Activated naive CD8-positive, alpha-beta T cell treated with anti-CD3 and anti-CD28 coated beads, Interleukin-2, amount 10 ng/mL, durations not matched to agents 7 days and 5 days (primary cell): ENCODE measurements at regions not wholly inside any gene's neighbourhood (a gene's known extent, or its start where the extent isn't known, plus 50 kb on each side); places are given as distances from the start of the nearest gene placed in this dataset.

Experiments
- ATAC-seq: fragments of 150-1000 bp; cut with Tn5 transposase; one replicate; pipeline ENCODE4 v1.10.0; 2021; ENCODE audit warnings: low read depth, moderate library complexity
- POLR2A ChIA-PET: fragments of 350-600 bp; sonication (Branson Sonifier 250); formaldehyde crosslinking; loops from one replicate; lab custom pipeline; 2021; ENCODE audit warnings: antibody characterized with exemption; lab: Charles Lee
- DNase-seq: peaks from one replicate; pipeline ENCODE4 v3.0.0; 2021
- H3K27ac Mint-ChIP-seq: one replicate; pipeline ENCODE4 v1.8.0; 2022; ENCODE audit warnings: mild to moderate bottlenecking, mixed read lengths
- H3K27me3 Mint-ChIP-seq: one replicate; pipeline ENCODE4 v1.8.0; 2022; ENCODE audit warnings: mild to moderate bottlenecking, moderate library complexity, mixed read lengths
- H3K36me3 Mint-ChIP-seq: one replicate; pipeline ENCODE4 v1.8.0; 2021; ENCODE audit warnings: mild to moderate bottlenecking, mixed read lengths
- H3K4me1 Mint-ChIP-seq: one replicate; pipeline ENCODE4 v1.8.0; 2021; ENCODE audit warnings: mixed read lengths
- H3K4me3 Mint-ChIP-seq: one replicate; pipeline ENCODE4 v1.8.0; 2022; ENCODE audit warnings: mild to moderate bottlenecking, moderate library complexity, mixed read lengths
- H3K9me3 Mint-ChIP-seq: one replicate; pipeline ENCODE4 v1.8.0; 2021; ENCODE audit warnings: mixed read lengths

DNA sequence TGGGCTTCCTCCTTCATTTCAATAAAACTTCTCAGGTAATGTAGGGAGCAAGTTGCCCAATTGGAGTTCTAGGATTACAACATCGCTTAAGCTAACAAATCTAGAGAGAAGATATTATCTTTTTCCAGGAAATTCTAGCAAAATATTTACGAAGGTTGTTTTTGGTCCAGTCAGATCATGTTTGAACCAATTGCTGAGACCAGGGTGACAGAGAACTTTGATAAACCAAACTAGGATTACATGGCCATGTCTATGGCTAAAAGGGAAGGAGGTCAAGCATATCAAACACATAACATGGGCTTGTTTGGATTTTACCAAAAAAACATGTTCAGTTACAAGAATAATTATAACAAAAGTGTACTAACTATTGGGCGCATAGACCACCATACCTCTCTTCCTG is 442.4 kb upstream of the SGCG start:
- POLR2A ChIA-PET: no interaction called here
- H3K9me3 Mint-ChIP-seq: no peaks in the 10 kb centered on the region
- no peaks in the 10 kb centered on the region for H3K4me1 Mint-ChIP-seq
- no peak overlapping the region for H3K4me3 Mint-ChIP-seq
- no peak overlapping the region for H3K27ac Mint-ChIP-seq
- no peaks in the 10 kb centered on the region for H3K36me3 Mint-ChIP-seq
- DNase-seq: no peak
- peaks cover 6% of the 10 kb centered on the region for H3K27me3 Mint-ChIP-seq
- ATAC-seq: no peak

DNA sequence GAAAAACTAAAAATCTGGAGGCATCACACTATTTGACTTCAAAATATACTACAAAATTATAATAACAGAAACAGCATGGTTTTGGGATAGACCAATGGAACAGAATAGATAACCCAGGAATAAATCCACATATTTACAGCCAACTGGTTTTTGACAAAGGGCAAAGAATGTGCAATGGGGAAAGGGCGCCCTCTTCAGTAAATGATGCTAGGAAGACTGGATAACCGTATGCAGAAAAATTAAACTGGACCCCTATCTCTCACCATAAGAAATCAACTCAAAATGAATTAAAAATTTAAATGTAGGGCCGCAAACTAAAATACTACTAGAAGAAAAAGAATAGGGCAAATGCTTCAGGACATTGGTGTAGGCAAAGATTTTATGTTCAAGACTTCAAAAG is 440.5 kb upstream of the SGCG start:
- Mint-ChIP-seq H3K4me3 (no peak overlapping the region), H3K27me3 (no peaks in the 10 kb centered on the region), H3K4me1 (no peaks in the 10 kb centered on the region), H3K27ac (no peak overlapping the region), H3K9me3 (no peaks in the 10 kb centered on the region), H3K36me3 (no peaks in the 10 kb centered on the region)
- POLR2A ChIA-PET: no interaction called here
- no peak for DNase-seq
- ATAC-seq: no peak

DNA sequence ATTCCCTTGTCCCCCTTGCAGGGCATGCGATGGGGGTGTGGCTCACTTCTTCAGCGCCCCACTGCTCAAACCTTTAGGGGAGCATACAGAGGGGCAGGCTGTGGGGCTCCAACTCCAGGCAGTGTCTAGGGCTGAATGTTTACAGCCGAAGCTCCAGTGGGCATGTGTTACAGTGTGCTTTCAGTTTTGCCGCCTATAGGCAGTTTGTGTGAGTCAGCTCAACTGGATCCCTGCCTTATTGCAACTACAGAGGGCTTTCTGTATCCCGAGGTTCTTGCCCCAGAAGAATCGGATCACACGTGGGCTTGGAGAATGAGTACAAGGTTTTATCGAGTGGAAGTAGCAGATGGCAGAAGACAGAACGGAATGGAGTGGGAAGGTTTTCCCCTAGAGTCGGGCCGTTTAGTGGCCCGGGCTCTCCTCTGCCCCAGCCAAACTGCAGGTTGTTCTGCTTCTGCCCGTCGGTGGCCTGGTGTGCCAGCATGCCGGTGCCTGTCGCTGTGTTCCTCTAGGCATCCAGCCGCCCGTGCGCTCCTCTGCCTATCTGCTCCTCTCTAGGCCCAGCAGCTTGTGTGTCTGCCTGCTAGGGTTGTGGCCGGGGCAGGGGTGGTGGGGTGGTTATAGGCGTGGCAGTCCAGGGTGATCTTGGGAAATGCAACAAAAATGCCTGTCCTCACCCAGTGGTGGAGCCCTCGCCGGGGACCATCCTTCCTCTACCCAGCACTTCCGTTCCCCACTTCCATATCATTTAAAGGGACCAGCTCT is 435.9 kb upstream of the SGCG start:
- Mint-ChIP-seq H3K4me3 (no peak overlapping the region), H3K9me3 (no peaks in the 10 kb centered on the region), H3K4me1 (no peaks in the 10 kb centered on the region), H3K36me3 (no peaks in the 10 kb centered on the region), H3K27ac (no peak overlapping the region), H3K27me3 (no peaks in the 10 kb centered on the region)
- ATAC-seq (no peak), DNase-seq (no peak)
- POLR2A ChIA-PET: interaction anchor here (0.7 kb wide), 1 partner anchor 10 kb away, joined by 3 read pairs; no protein-coding TSS in a partner anchor

DNA sequence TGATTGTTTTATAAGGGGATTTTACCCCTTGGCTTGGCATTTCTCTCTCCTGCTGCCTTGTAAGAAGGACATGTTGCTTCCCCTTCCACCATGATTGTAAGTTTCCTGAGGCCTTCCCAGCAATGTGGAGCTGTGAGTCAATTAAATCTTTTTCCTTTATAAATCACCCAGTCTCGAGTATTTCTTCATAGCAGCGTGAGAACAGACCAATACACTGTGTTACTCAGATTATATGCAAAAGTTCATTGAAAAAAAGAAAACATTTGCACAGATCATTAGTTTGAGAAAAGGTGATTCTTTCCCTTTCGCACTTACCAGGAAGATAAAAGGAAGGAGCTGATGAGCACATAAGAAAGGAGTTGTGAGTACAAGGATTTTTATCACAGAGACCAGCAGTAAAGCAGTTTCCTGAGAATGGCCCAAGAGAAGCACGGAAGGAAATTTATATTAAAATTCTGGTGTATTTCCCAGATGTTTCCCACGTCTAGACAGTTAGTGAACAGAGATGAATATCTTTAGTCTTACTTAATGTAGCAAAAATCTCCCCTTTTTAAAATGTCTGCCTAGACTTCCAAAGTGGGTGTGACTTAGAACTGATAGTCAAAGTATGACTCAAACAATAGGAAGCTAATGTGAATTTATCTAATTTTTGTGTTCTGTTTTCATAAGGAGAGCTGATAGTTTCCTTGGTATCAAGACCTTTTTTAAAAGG is 431.8 kb upstream of the SGCG start:
- Mint-ChIP-seq H3K27ac (no peak overlapping the region), H3K4me1 (no peaks in the 10 kb centered on the region), H3K36me3 (no peaks in the 10 kb centered on the region), H3K9me3 (no peaks in the 10 kb centered on the region), H3K4me3 (no peak overlapping the region), H3K27me3 (peaks cover 1% of the 10 kb centered on the region)
- POLR2A ChIA-PET: no interaction called here
- no peak for ATAC-seq
- DNase-seq: no peak

DNA sequence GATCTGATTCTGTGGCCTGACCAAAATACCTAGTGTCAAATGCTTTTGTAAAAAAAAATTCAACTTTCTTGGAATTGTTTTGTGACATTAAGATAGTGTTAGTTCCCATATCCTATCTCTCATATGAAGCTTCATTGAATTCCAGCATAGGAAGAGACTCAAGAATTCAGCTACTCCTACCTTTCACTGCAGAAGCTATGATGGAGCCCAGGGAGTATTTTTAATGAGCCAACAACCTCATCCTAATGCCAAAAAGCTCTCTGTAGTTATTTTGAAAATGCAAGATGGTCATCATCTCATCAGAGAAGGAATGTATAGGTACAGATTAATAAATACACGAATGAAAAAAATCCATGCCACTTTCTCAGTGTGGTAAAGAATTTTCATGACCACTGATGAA is 431.2 kb upstream of the SGCG start:
- H3K4me1 Mint-ChIP-seq: no peaks in the 10 kb centered on the region
- no peaks in the 10 kb centered on the region for H3K36me3 Mint-ChIP-seq
- peaks cover 1% of the 10 kb centered on the region for H3K27me3 Mint-ChIP-seq
- no peaks in the 10 kb centered on the region for H3K9me3 Mint-ChIP-seq
- ATAC-seq (no peak), DNase-seq (no peak)
- no peak overlapping the region for H3K4me3 Mint-ChIP-seq
- POLR2A ChIA-PET: no interaction called here
- H3K27ac Mint-ChIP-seq: no peak overlapping the region

DNA sequence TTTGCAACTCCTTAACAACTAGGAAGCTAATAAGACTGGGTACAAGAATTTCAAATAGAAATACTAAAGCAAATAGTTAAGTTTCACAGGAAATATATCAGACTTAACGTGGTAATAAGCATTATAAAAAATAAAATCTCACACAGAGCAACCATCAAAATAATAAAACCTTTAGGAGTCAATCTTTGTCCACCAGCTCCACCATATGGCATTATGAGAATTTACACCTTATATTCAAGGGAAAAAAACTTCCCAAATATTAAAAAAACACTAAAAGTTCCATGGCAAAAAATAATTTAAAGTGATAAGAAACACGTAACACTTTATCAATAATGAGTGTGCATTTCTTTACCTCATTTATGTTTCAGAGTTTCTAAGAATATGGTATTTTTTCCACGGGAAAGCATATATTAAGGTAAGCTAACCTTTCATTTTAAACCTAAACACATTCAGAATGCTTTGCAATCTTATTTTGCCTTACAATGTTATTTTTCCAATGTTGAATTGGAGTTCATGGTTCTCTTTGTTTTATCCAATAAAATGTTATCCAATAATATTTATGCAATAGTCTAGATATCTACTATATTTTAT is 423.2 kb upstream of the SGCG start:
- no peaks in the 10 kb centered on the region for H3K36me3 Mint-ChIP-seq
- POLR2A ChIA-PET: no interaction called here
- DNase-seq: no peak
- no peak for ATAC-seq
- H3K4me1 Mint-ChIP-seq: no peaks in the 10 kb centered on the region
- H3K27ac Mint-ChIP-seq: no peak overlapping the region
- peaks cover 1% of the 10 kb centered on the region for H3K27me3 Mint-ChIP-seq
- no peaks in the 10 kb centered on the region for H3K9me3 Mint-ChIP-seq
- no peak overlapping the region for H3K4me3 Mint-ChIP-seq

DNA sequence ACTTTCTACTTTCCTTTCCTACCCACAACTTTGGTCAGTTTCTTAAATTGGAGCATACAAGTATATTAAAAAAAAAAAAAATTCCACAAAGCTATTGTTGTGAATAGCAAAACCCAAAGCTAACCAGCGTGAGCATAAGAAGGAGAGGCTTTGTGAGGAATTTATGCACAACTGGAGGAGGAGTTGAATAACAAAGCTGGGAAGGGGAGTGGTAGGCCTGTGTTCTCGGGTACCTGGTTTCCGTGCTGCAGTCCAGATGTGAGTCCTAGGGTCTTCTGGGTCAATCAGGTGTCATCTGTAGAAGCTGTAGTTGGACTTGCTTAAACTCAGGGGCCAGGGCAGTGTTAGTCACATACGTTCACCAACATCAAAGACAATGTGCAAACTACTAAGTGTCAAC is 422.5 kb upstream of the SGCG start:
- Mint-ChIP-seq H3K4me3 (no peak overlapping the region), H3K4me1 (no peaks in the 10 kb centered on the region), H3K36me3 (no peaks in the 10 kb centered on the region), H3K27ac (no peak overlapping the region), H3K27me3 (peaks cover 1% of the 10 kb centered on the region), H3K9me3 (no peaks in the 10 kb centered on the region)
- POLR2A ChIA-PET: no interaction called here
- no peak for ATAC-seq
- DNase-seq: no peak

DNA sequence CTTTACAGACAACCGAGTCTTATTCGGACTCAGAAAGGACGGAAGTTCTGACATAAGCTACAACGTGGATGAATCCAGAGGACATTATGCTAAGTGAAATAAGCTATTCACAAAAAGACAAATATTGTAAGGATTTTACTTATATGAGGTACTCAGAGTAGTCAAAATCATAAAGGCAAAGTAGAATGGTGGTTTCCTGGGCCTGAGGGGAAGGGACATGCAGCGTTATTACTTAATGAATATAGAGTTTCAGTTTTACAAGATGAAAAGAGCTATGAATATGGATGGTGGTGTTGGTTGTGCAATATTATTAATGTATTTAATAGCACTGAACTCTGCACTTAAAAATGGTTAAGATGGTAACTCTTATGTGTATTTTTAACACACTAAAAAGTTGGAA is 419.1 kb upstream of the SGCG start:
- no peak for ATAC-seq
- POLR2A ChIA-PET: no interaction called here
- no peak overlapping the region for H3K27ac Mint-ChIP-seq

DNA sequence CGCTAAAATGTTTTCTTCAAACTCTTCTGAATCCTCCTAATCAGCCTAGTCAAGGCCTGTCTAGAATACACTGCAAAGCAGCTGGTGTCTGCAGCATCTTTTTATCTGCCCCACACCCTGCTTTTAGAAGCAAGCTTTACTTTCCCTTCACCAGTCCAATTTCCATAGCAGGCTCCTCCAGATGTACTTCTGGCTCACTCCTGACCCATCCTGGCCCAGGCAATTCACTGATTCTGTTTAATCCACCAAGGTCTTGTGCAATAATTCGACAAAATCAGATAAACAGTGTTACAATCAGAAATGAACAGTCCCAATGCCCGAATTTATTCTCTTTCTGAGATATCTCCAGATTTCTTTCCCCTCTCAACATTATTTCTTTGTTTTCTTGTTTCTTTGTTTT is 415.2 kb upstream of the SGCG start:
- ATAC-seq (no peak), DNase-seq (no peak)
- Mint-ChIP-seq H3K4me1 (no peaks in the 10 kb centered on the region), H3K27me3 (no peaks in the 10 kb centered on the region), H3K27ac (no peak overlapping the region), H3K4me3 (no peak overlapping the region), H3K36me3 (no peaks in the 10 kb centered on the region), H3K9me3 (no peaks in the 10 kb centered on the region)
- POLR2A ChIA-PET: no interaction called here

More for the DNA sequence above, 419.1 kb upstream of the SGCG start:
- Mint-ChIP-seq H3K4me1 (no peaks in the 10 kb centered on the region), H3K4me3 (no peak overlapping the region), H3K27me3 (no peaks in the 10 kb centered on the region), H3K9me3 (no peaks in the 10 kb centered on the region), H3K36me3 (no peaks in the 10 kb centered on the region)
- no peak for DNase-seq

DNA sequence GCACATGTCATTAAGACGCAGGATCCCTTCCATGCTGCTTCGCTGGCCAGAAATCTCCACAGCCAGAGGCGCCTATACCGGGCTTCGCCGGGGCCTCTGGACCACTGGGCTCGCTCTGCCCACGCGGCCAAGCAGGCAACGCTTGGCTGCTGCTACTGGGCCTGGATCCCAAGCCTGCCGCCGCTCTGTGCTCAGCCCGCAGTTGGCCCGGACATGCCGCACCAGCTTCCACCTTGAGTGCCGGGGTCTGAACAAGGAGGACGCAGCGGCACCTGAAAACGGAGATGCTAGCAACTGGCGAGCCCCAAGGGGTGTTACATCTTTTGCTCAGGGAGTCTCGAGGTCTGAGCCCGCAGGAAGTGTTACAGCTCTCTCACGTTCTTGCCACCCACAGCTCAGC is 409.9 kb upstream of the SGCG start:
- DNase-seq (no peak), ATAC-seq (no peak)
- Mint-ChIP-seq H3K4me3 (no peak overlapping the region), H3K9me3 (peaks cover 2% of the 10 kb centered on the region), H3K36me3 (no peaks in the 10 kb centered on the region), H3K27ac (no peak overlapping the region), H3K27me3 (no peaks in the 10 kb centered on the region), H3K4me1 (no peaks in the 10 kb centered on the region)
- POLR2A ChIA-PET: no interaction called here

DNA sequence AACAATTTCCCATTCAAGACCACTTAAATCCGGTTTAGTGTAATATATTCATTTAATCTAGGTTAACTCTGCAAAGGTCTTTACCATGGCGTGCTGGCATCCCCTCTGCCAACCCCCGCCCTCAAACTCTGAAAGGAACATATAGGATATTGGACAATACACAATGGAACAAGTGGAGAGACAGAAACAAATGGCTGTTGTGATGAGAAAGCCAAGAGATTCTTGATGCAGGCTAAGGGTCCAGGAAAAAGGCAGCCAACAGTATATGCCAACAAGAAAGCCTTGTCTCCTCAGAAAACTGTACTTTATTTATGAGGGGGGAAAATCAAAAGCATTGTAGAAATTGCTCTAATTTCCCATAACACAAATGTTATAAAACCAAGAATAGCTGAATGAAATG is 407.3 kb upstream of the SGCG start:
- no peak overlapping the region for H3K27ac Mint-ChIP-seq
- H3K4me1 Mint-ChIP-seq: no peaks in the 10 kb centered on the region
- peaks cover 3% of the 10 kb centered on the region for H3K9me3 Mint-ChIP-seq
- no peaks in the 10 kb centered on the region for H3K27me3 Mint-ChIP-seq
- DNase-seq (no peak), ATAC-seq (no peak)
- POLR2A ChIA-PET: no interaction called here
- H3K36me3 Mint-ChIP-seq: no peaks in the 10 kb centered on the region
- no peak overlapping the region for H3K4me3 Mint-ChIP-seq

DNA sequence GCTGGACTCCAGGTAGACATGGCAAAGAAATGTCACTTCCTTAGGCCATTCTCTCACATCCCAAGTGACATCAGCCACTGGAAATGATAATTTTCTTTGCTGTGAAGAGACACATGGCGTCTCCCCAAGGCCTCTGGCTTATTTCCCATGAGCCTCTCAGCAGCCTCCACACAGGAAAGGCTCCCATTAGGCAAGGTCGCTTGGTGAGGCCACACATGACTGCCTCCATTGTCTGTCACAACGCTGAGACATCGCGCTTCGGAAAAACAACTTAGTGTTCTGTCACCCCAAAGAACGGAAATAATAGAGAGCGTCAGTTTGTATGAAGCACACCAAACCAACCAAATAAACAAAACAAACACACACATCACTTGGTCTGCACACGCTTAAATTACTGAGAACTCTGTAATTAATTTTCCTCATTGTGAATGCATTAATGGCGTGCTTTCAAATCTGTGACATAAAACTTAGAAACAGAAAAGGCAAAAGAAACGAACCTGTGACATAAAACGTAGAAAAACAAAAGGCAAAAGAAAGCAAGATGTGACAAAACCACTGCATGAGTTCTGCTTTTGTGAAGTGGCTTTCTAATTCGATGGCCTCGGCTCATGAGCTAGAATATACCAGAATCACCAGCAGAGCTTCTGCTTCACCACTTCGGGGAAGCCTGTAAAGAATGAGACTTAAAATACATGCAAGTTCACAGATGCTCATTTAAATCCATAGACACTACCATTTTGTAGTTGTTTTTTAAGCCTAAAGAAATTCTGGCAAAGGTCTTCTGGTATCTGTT is 404.2 kb upstream of the SGCG start:
- Mint-ChIP-seq H3K27me3 (no peaks in the 10 kb centered on the region), H3K9me3 (peaks cover 3% of the 10 kb centered on the region), H3K36me3 (no peaks in the 10 kb centered on the region), H3K27ac (no peak overlapping the region), H3K4me3 (no peak overlapping the region), H3K4me1 (no peaks in the 10 kb centered on the region)
- ATAC-seq (no peak), DNase-seq (no peak)
- POLR2A ChIA-PET: no interaction called here

DNA sequence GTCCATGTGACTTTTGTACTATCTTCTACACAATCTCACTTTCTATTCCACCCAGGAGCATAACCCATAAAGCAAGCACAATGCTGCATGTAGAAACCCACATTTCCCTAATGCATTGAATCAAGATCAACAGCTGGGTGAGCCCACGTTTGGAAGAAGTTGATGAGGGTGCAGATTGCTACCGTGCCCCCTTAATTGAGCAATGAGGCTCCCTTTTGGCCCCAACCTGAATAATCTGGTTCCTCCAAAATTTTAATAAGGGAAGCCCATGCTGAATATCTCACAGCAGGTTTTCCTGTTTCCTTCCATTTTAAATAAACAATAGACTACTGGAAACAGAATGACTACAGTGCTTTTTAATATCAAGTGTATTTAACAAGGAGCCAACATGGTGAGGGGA is 403.6 kb upstream of the SGCG start:
- no peaks in the 10 kb centered on the region for H3K4me1 Mint-ChIP-seq
- POLR2A ChIA-PET: no interaction called here
- no peak overlapping the region for H3K27ac Mint-ChIP-seq
- no peaks in the 10 kb centered on the region for H3K27me3 Mint-ChIP-seq
- H3K9me3 Mint-ChIP-seq: peaks cover 3% of the 10 kb centered on the region
- ATAC-seq (no peak), DNase-seq (no peak)
- no peaks in the 10 kb centered on the region for H3K36me3 Mint-ChIP-seq
- no peak overlapping the region for H3K4me3 Mint-ChIP-seq
